CD4-positive, alpha-beta T cell treated with Interleukin-21 for 1 hour (primary cell): ENCODE measurements at regions not wholly inside any gene's neighbourhood (a gene's known extent, or its start where the extent isn't known, plus 50 kb on each side); places are given as distances from the start of the nearest gene placed in this dataset.
"Not testable (repeated sequence)": the region's sequence is repeated elsewhere in the genome, so short reads cannot be mapped to it uniquely, and the experiment has no call there.

Experiments used
- DNase-seq: peaks from one replicate; pipeline ENCODE4 v3.0.0-alpha.2; 2020

- DNase-seq, result no peak
These were observed 208.1 kb downstream of the VAPA start for GRCh38 chr18:10121786-10122515.

GRCh38 chr18:10122988-10123950 is 209.5 kb downstream of the VAPA start:
- DNase-seq, result no peak

GRCh38 chr18:10124071-10124470 is 210.3 kb downstream of the VAPA start:
- DNase-seq, result no peak

DNA sequence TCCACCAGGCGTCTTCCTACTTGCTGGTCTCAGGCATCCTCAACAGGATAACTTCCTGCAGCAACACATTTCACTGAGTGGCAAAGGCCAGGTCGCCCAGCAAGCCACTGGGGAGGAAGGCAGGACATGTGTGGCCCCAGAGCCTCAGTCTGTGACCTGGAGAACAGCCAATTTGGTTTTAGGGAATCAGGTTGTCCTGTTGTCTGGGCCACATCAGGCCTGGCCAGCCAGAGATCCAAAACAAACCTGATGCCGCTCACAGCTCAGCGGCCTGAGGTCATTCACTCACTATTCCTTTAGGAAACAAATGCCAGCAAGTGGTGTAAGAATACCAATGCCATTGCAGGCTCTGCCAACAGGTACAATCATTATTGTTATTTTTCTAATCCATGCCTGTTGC is 210.7 kb downstream of the VAPA start:
- DNase-seq, result no peak

DNA sequence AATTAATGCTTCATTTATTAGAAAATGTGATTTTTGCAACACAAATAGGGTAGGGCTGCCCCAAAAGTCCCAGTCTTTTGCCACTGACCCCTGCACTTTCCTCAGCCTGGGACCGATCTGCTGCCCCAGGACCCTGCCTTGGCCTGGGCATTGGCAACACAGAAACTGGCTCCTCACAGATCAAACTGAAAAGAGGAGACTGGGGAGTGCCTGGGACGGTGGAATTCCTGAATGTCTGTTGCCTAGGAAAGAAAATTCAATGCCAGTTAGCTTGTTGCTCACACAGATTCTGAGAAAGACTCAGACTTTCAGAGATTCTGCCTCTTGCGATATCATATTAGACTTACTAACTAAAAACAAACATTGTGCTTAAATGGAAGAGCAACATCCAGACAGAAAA is 211.2 kb downstream of the VAPA start:
- DNase-seq, result no peak

DNA sequence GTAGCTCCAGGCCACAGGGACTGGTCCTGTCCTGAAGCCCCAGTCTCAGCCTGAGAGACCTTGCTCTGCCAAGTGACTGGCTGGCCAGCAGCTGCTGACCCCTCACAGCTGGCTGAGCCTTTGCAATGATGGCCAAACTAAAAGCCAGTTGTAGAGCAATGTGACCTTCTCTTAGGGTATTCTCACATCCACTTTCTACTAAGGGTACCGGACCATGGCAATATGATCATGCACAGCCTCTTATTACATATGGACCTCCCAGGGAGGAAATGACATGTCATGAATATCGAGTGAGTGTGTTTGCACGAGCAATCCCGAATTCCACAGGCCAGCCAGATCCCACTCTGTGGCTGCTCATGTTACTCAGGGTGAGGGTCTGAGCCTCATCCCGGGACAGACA is 213.9 kb downstream of the VAPA start:
- DNase-seq, result no peak

GRCh38 chr18:10128921-10129501 is 215.2 kb downstream of the VAPA start:
- no peak for DNase-seq

DNA sequence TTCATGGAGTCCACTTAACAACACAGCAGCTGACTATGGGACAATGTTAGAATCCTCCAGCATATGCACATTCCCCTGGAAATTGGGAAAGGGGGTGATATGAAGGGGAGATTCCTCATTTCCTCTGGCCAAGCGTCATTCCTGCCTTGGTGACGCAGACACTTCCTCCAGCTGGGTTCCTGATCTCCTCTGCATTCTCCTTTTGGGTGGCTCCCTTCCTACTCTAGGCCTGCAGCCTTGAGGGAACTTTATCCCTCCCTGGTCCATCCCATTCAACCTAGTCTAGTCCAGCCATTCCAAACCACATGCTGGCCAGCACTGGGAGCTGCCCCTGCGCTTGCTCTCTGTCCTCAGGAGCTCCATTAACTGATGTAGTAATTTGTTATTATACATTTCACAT is 216.8 kb downstream of the VAPA start:
- no peak for DNase-seq

- no peak for DNase-seq
These were observed 217.3 kb downstream of the VAPA start for GRCh38 chr18:10131081-10131459.

- no peak for DNase-seq
These were observed 217.9 kb downstream of the VAPA start for GRCh38 chr18:10131460-10132395.

DNA sequence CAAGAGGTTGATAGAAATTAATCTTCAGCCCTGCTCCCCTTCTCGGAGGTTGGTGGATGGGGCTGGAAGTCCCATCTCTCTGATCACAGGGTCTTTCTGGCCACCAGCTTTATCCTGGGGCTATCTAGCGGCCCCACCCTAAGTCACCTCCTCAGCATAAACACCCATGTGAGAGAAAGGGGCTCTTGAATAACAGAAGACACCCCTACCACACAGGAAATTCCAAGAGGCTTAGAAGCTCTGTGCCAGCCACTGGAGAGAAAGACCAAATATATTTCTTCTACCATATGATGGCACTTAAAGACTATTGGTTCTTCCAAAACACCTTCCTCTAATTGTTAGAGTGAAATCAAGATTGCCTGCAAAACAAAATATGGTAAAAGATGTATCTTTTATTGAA is 219.7 kb downstream of the VAPA start:
- DNase-seq, result no peak

DNA sequence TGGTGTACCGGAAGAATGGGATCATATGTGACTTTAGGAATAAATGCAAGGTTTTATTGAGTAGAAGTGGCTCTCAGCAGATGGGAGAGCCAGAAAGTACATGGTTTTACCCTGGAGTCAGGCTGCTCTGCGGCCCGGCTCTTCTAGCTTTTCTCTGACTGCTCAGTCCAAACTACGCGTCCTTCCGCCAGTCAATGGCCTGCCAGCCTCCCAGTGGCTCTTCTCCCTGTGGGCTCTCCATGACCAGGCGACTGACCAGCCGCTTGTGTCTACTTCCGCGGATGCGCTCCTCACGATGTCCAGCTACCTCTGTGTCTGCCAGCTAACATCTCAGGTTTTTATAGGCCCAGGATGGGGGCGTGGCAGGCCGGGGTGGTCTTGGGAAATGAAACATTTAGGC is 220.4 kb downstream of the VAPA start:
- DNase-seq, result no peak

DNA sequence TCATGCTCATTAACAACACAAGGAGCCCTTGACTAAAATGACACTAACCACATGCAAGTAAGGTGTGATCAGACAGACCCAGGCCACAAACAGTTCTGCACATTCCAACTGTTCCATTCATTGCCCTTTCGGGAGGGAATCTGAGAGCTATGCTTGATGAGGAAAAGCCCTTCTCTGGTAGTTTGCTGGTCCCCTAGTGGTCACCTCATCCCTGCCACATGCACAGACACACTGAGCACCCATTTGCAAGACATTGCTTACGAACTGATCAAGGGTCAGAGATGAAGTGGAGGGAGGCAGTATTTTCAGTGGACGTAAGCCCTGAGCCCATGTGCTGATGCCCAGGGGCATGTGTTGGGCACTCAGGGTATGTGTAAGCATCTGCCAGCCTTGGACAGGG is 220.9 kb downstream of the VAPA start:
- not testable (repeated sequence) for DNase-seq

DNA sequence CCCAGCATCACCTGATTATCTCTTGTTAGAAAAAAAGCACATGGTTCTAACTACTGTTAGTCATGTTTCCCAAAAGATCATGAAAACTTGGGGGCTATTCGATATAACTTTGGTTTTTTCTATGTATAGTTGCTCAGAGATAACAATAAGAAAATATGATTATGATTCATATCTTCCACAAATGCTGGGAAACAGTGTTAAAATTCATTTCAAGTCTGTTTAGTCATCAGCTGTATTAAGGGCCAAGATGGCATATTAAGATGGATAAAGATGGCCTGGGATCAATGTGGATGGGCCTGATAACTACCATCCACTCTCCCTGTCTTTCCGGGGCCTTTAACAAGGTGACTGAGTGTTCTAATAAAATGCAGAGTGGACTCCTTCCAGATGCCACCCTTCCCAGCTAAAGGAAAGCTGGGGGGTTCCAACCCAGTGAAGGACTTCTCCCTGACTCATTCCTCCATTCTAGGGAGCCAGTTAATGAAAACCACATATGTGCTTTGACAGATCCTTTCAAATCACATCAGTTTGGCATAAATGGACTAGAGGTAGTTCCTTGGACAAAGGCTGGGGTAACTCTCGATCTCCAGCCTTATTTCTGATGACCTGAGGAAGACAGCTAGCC is 221.6 kb downstream of the VAPA start:
- DNase-seq, result no peak

GRCh38 chr18:10138719-10139118 is 224.9 kb downstream of the VAPA start:
- DNase-seq, result no peak

GRCh38 chr18:10139783-10140410 is 226.1 kb downstream of the VAPA start:
- DNase-seq, result no peak

DNA sequence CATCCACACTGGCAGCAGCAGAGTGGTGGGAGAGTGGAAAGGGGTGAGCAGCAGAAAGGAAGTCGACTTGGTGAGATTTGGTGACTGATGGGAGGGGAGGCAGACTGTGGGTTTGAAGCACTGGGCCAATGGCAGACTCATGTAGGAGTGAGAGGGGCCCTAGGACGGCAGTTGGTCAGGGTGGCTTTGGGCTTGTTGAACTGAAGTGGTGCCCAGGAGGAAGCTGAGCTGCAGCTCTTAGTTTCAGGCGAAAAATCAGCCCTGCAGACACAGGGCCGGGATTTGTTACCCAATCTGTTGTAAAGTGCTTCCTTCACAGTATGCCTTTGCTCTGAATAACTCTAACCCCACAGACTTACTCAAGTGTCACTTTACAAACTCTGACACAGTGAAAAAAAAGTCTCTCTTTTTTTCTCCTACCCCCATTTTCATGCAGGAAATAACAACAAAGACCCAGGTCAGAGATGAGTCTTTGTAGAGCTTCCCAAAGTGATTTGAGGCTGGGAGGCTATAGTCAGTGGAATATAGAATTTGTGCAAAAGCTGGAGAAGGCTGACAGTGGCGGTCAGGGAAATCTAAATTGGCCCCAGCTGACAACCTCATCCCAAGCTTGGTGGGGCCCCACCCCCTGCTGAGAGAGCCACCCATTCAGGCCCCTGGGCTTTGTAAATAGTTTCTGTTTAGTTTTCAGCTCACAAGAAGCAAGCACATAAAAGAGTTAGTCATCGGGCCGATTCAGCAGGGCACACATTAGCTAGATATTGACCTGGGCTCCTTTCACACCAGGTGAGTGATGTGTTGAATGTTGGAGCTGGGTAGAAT is 226.9 kb downstream of the VAPA start:
- DNase-seq, result no peak

DNA sequence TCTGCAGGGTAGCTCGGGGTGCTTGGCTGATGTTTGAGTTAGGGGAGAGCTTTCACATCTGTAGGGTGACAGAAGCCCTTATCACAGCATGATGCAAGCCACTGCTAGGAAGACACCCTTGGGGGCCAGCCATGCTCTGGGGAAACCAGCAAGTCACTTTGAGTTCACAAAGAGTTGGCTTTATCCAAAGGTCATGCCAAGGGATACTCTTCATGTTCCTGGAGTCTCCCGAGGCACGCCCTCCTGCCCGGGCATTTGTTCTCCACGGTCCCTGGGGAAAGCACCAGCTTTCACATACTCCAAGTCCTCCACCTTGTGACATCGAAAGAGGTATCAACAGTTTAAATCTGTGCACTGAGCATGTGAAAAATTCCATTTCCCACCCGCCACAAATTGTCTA is 227.7 kb downstream of the VAPA start:
- no peak for DNase-seq

- DNase-seq, result no peak
These were observed 228.2 kb downstream of the VAPA start for GRCh38 chr18:10142056-10142455.

DNA sequence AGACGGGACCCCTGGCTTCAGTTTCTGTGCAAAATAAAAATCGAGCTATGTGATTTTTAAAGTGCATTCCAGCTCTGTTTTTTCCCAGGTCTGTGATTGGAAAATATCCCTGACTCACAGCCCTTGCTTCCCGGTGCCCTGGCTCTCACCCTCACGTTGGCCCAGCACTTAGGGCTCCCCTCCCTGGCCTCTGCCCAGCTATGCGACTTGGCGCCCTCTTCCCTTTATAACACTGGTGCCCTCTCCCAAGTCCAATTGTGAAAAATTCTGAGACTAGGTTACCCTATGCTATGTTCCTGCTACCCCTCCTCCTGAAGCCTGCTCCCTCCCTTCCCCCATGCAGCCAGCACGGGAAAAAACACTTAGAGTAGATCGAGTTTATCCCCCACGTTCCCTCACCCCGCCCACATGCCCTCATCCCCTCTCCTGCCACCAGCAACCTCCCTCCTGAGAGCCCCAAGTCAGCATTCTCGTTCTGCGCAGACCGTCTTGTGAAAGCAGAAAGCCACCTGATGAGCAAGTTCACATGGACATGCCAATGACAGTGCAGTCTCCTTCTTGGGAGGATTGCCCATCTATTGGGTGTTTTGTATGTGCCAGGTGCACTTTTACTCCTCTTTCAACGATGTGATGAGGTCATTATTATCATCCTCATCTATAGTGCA is 228.8 kb downstream of the VAPA start:
- no peak for DNase-seq
